Activated CD8-positive, alpha-beta memory T cell treated with anti-CD3 and anti-CD28 coated beads for 4 hours (primary cell): ENCODE measurements at regions not wholly inside any gene's neighbourhood (a gene's known extent, or its start where the extent isn't known, plus 50 kb on each side); places are given as distances from the start of the nearest gene placed in this dataset.
"Not testable (repeated sequence)": the region's sequence is repeated elsewhere in the genome, so short reads cannot be mapped to it uniquely, and the experiment has no call there.

Experiments used
- DNase-seq, 2 donors: peaks; one replicate each; pipeline ENCODE4 v3.0.0-alpha.2; 2020; ENCODE audit warnings: low read depth in 2 of 2

DNA sequence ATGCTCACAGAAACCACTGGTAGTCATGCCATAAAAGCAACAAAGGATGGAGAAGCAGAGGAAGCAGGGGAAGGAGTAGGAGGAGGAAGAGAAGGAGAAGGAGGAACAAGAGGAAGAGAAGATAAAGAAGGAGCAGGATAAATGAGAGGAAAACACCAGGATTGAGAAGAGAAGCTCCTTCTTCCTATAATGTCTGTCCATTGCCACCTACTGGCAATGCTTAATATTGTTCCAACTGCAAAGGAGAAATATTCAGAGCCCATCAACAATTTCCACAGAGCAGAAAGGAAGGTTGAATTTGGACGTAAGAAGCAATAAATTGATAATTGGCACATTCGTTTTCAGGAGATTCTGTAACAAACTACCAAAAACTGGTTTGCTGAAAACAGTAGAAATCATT lies 898.4 kb downstream of the SLC16A7 start:
- no peak for DNase-seq

- DNase-seq = no peak
Measured at GRCh38 chr12:60498656-60499055, 902.8 kb downstream of the SLC16A7 start.

- DNase-seq = no peak
Measured at GRCh38 chr12:60501124-60501729, 905.4 kb downstream of the SLC16A7 start.

- DNase-seq = no peak
Measured at GRCh38 chr12:60522684-60523400, 927.0 kb downstream of the SLC16A7 start.

GRCh38 chr12:60529261-60529660 lies 933.4 kb downstream of the SLC16A7 start:
- DNase-seq = no peak

DNA sequence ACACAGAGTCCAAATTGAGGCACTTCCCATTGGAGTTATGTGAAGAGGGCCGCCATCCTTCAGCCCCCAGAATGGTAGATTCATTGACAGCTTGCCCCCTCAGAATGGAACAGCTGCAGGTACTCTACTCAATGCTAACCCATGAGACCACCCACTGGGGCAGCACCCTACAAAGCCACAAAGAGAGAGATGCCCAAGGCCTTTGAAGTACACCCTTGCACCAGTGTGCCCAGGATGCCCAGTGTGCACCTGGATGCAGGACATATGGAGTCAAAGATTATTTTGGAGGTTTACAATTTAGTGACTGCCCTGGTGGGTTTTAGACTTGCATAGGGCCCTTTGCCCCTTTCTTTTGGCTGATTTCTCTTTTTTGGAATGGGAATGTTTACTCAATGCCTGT lies 933.9 kb downstream of the SLC16A7 start:
- no peak for DNase-seq

GRCh38 chr12:60535363-60535762 lies 939.5 kb downstream of the SLC16A7 start:
- DNase-seq = no peak

- no peak for DNase-seq
Measured at GRCh38 chr12:60539592-60539991, 943.8 kb downstream of the SLC16A7 start.

GRCh38 chr12:60568914-60569313 lies 973.1 kb downstream of the SLC16A7 start:
- DNase-seq = no peak

GRCh38 chr12:60577607-60578006 lies 981.8 kb downstream of the SLC16A7 start:
- DNase-seq = no peak

DNA sequence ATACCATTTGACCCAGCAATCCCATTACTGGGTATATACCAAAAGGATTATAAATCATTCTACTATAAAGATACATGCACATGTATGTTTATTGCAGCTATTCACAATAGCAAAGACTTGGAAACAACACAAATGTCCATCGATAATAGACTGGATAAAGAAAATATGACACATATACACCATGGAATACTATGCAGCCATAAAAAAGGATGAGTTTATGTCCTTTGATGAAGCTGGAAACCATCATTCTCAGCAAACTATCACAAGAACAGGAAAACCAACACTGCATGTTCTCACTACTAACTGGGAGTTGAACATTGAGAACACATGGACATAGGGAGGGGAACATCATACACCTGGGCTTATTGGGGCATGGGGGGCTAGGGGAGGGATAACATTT lies 991.8 kb downstream of the SLC16A7 start:
- not testable (repeated sequence) for DNase-seq

GRCh38 chr12:60594035-60594711 lies 998.3 kb downstream of the SLC16A7 start:
- DNase-seq = no peak

DNA sequence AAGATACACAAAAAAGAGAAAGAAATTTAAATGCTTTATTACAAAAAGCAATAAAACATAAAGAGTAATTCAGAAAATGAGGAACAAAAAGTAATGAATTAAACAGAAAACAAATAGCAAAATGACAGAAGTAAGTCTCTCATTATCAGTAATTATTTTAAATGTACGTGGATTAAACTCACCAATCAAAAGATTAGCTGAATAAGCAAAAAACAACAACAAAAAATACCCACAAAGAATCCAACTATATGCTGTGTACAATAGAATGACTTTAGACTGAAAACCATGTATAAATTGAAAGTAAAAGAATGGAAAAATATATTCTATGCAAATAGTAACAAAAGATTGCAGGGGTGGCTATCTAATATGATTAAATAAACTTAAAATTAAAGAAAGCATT lies 1006.8 kb downstream of the SLC16A7 start:
- DNase-seq = no peak

GRCh38 chr12:60603475-60603874 lies 1007.6 kb downstream of the SLC16A7 start:
- DNase-seq = not testable (repeated sequence)

GRCh38 chr12:60616400-60616799 lies 1020.6 kb downstream of the SLC16A7 start:
- no peak for DNase-seq

- no peak for DNase-seq
Measured at GRCh38 chr12:60630796-60631195, 1035.0 kb downstream of the SLC16A7 start.

DNA sequence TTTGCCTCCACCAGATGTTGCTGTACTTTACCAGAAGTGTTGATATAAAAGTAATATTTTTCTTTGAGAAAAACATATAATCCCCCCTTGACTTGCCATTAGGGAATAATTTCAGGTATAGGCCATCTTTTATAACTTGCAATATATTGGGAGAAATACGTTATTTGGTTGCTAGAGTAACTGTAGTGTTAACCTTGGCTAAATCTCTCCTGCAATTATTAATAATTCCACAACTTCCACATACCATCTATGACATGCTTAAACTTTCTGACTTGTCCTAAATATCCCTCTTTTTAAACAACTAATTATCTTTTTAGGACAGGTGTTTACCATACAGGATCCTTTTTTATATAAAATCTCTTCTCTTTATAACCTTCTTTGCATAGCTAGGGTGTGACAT lies 1048.2 kb downstream of the SLC16A7 start:
- no peak for DNase-seq

- DNase-seq = no peak
Measured at GRCh38 chr12:60666895-60667294, 1071.1 kb downstream of the SLC16A7 start.

DNA sequence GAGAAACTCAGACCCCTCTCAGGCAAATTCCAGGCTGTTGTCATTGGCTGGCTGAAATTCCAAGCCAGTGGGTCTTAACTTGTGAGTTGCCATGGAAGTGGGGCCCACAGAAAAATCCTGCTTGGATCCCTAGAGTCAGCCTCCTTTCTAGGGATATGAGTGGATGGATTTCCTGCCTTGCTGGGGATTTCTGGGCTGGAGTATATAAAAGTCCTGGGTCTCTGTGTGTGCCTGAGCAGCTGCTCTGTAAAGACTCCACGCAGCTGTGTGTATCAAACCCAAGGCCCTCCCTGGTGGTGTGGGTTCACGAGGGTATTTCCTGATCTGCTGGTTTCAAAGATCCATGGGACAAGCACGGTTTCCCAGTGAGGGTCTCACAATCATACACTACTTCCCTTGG lies 1077.1 kb downstream of the SLC16A7 start:
- DNase-seq = no peak

DNA sequence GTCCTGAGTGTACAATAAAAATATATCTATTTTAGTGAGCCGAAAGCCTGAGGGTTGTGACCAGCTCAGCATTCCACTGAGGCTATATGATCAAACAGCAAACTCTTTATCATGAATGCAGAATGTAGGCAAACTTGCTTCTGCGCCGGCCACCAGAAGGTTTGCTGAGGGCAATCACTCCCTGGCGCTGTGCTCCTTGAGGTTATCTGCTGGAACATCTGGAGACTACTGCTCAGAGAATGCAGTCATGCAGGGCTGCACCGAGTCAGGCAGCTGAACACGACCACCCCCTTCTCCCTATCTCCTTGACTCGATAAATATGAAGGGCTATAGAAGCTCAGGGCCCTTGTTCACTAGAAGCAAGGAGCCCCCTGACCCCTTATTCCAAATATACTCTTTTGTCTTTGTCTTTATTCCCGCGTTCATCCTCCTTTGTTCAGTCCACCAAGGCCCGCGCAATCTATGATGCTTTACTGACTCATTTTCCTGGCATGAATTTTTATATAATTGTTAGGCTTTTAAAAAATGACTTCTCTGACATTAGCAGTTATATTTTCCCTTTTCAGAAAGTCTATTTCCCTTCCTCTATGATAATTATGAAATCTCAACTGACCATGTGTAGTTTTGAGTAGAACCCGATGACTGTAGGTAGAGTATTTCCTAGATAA lies 1089.3 kb downstream of the SLC16A7 start:
- DNase-seq = no peak

DNA sequence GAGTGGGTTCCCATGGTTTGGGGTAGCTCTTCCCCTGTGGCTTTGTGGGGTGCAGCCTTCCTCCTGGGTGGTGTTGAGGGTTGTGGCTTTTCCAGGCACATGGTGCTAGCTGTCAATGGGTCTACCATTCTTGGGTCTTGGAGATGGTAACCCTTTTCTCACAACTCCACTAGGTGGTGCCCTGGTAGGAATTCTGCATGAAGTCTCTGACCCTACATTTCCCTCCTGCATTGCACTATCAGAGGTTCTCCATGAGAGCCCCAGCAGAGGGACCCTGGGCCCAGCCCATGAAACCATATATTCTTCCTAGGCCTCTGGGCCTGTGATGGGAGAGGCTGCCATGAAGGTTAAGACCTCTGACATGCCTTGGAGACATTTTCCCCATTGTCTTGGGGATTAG lies 1093.3 kb downstream of the SLC16A7 start:
- DNase-seq = no peak

GRCh38 chr12:60693019-60693626 lies 1097.3 kb downstream of the SLC16A7 start:
- DNase-seq = no peak
